Mesodermal cell (in vitro differentiated cells): ENCODE measurements at regions not wholly inside any gene's neighbourhood (a gene's known extent, or its start where the extent isn't known, plus 50 kb on each side); places are given as distances from the start of the nearest gene placed in this dataset.
"Not testable (repeated sequence)": the region's sequence is repeated elsewhere in the genome, so short reads cannot be mapped to it uniquely, and the experiment has no call there.

Experiments
- H3K27ac ChIP-seq: 2 replicates; pipeline ENCODE4 v1.7.0; 2013; ENCODE audit warnings: mild to moderate bottlenecking, low read depth, low read length, moderate library complexity; ENCODE audit not compliant: severe bottlenecking
- H3K36me3 ChIP-seq: 2 replicates; pipeline ENCODE4 v1.7.1; 2013; ENCODE audit warnings: mild to moderate bottlenecking, low read length, moderate library complexity; ENCODE audit not compliant: control insufficient read depth, insufficient read depth
- H3K4me1 ChIP-seq: one replicate; pipeline ENCODE4 v1.7.1; 2013; ENCODE audit warnings: mild to moderate bottlenecking, low read length; ENCODE audit not compliant: insufficient read depth, control insufficient read depth, poor library complexity, severe bottlenecking
- H3K4me3 ChIP-seq: 2 replicates; pipeline ENCODE4 v1.7.0; 2013; ENCODE audit warnings: low read length, control low read depth, mild to moderate bottlenecking; ENCODE audit not compliant: insufficient read depth, poor library complexity, severe bottlenecking; ENCODE audit errors: extremely low read depth
- H3K9me3 ChIP-seq: 2 replicates; pipeline ENCODE4 v1.7.1; 2013; ENCODE audit warnings: mild to moderate bottlenecking, low read length, moderate library complexity; ENCODE audit not compliant: control insufficient read depth
- WGBS, 2 experiments: methylation state at CpG; one replicate each; pipeline ENCODE4 v1.1.5; 2013; ENCODE audit warnings: missing lambda C conversion rate in 2 of 2; ENCODE audit not compliant: insufficient coverage in 2 of 2; 5-methylcytosine and 5-hydroxymethylcytosine counted together

DNA sequence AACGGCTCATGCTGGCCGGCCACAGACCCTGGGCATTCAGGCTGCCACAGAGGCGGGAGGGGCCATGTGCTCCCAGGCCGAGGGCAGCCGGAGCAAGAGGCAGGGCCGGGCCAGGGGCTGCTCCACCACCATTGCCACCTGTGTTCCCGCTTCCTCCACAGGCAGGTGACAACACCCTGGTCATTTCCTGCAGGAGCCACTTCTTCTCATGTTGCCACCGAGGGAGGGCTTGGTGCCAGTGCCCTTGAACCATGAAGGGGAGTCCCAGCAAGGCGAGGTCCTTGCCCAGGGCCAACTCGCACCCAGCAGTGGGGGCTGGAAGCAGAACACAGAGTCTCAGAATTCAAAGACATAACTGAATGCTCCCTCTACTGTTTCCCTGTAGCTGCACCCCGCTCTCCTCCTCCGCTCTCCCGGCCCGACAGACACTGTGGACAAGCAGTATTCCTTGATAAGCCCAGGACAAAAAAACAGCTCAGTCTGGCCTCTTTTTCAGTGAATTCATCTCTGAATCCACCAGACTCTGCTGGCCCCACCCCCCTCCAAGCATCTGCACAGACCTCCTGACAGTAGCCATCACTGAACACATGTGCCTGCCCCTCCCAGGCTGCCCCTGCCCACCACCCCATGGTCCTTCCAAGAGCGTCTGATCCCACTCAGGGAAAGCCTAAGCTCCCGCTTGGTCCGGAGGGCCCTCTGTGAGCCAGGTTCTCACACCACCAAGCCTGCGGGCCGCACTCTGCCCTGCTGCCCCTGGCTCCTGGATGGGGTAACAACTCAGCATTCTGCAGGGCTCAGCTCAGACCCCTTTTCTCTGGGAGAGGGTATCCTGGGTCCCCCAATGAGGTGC is 1074.9 kb downstream of the RPIA start:
- not testable (repeated sequence) for H3K4me1 ChIP-seq, H3K4me3 ChIP-seq, H3K36me3 ChIP-seq, H3K27ac ChIP-seq
- WGBS, 2 experiments: 78 to 83% methylated on average over 15 to 19 of the region's 19 CpGs
- peaks cover 36% of the 10 kb centered on the region for H3K9me3 ChIP-seq

DNA sequence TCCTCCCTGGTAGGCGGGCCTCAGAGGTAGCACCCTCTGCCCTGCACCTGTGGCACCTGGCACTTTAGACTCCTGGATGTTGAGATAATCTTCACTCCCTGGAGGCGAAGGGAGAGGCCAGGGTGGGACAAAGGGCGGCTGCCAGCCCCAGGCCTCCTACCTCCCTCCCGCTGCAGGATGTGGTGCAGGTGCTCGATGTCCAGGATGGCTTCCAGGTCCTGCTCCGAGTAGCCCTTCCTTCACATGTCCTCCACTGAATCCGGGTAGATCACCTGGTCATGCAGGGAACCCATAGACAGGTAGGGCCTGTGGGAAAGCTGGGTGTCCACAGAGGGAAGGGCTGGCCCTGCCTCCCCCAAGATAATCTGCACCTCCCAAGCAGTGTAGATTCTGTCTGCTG is 1075.6 kb downstream of the RPIA start:
- WGBS, 2 experiments: 81 to 84% methylated on average over 7 of the region's 7 CpGs
- H3K27ac ChIP-seq, H3K36me3 ChIP-seq, H3K4me1 ChIP-seq, H3K4me3 ChIP-seq: not testable (repeated sequence)
- peaks cover 36% of the 10 kb centered on the region for H3K9me3 ChIP-seq

DNA sequence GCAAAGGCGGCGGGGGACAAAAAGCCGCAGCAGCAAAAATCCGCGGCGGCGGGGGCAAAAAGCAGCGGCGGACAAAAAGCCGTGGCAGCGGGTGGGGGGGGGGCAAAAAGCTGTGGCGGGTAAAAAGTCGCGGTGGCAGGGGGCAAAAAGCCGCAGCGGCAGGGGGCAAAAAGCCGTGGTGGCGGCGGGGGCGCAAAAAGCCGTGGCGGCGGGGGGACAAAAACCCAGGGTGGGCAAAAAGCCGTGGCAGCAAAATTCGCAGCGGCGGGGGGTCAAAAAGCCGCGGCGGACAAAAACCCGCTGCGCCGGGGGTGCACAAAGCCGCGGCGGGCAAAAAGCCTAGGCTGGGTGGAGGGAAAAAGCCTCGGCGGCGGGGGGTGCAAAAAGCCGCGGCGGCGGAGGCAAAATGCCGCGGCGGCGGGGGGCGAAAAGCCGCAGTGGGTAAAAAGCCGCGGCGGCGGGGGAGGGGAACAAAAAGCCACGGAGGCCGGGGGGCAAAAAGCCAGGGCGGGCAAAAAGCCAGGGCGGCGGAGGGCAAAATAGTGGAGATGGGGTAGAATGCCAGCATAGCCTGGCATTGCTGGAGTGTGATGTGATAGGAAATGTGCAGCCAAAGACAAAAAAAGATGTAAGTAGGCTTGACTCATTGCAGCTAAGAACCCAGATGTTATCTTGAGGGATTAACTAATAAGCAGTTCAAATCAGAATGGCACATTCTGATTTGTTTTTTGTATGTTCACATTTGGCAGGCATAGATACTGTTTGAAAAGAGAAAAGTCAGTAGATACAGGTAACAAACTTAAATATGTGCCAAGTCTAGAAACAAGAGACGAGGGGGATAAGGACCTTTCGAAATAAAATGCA is 1076.3 kb downstream of the RPIA start:
- Histone ChIP-seq H3K36me3 (no peaks in the 10 kb centered on the region), H3K4me1 (no peaks in the 10 kb centered on the region), H3K4me3 (no peak overlapping the region), H3K27ac (no peak overlapping the region), H3K9me3 (peaks cover 33% of the 10 kb centered on the region)
- WGBS, 2 experiments: 49 to 50% methylated on average over 57 to 60 of the region's 60 CpGs

DNA sequence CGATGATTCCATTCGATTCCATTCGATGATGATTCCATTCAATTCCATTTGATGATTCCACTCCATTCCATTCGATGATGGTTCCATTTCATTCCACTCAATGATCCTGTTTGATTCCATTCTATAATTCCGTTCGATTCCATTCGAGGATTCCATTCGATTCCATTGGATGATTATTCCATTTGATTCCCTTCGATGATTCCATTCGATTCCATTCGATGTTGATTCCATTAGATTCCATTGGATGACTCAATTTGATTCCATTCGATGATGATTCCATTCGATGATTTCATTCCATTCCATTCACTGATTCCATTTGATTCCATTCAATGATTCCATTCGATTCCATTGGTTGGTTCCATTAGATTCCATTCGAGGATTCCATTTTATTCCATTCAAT is 1084.4 kb downstream of the RPIA start:
- H3K9me3 ChIP-seq: peaks cover 85% of the 10 kb centered on the region
- no peak overlapping the region for H3K4me3 ChIP-seq
- WGBS, 2 experiments: 83% methylated on average over 15 of the region's 15 CpGs
- H3K27ac ChIP-seq: no peak overlapping the region
- H3K4me1 ChIP-seq: no peaks in the 10 kb centered on the region
- H3K36me3 ChIP-seq: no peaks in the 10 kb centered on the region

DNA sequence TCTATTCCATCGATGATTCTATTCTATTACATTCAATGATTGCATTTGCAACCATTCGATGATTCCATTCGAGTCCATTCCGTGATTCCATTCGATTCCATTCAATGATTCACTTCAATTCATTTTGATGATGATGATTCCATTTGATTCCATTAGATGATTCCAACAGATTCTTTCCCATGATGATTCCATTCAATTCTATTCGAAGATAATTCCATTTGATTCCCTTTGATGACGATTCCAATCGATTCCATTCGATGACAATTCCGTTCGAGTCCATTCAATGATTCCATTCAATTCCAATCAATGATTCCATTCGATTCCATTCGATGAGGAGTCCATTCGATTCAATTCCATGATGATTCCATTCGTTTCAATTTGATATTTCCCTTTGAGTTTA is 1088.8 kb downstream of the RPIA start:
- H3K9me3 ChIP-seq: peaks cover 100% of the 10 kb centered on the region
- WGBS, 2 experiments: 76 to 77% methylated on average over 15 of the region's 15 CpGs
- H3K36me3 ChIP-seq: no peaks in the 10 kb centered on the region
- no peak overlapping the region for H3K27ac ChIP-seq
- H3K4me3 ChIP-seq: no peak overlapping the region
- H3K4me1 ChIP-seq: no peaks in the 10 kb centered on the region

DNA sequence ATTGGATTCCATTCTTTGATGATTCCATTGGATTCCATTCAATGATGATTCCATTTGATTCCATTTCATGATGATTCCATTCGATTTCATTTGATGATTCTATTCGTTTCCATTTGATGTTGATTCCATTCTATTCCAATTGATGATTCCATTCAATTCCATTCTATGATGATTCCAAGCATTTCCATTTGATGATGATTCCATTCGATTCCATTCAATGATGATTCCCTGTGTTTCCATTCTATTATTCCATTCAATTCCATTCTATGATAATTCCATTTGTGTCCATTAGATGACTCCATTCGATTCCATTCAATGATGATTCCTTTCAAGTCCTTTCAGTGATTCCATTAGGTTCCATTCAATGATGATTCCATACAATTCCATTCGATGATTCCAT is 1090.5 kb downstream of the RPIA start:
- Histone ChIP-seq H3K4me1 (no peaks in the 10 kb centered on the region), H3K27ac (no peak overlapping the region), H3K9me3 (peaks cover 94% of the 10 kb centered on the region), H3K4me3 (no peak overlapping the region), H3K36me3 (no peaks in the 10 kb centered on the region)
- WGBS, 2 experiments: 52 to 62% methylated on average over 5 of the region's 5 CpGs

DNA sequence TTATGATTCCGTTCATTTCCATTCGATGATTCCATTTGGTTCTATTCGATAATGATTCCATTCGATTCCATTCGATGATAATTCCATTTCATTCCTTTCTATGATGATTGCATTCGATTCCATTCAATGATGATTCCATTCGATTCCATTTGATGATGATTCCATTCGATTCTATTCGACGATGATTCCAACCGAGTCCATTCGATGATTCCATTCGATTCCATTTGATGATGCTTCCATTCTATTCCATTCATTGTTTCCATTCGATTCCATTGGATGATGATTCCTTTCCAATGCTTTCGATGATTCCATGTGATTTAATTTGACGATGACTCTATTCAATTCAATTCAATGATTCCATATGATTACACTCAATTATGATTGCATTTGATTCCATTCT is 1093.5 kb downstream of the RPIA start:
- H3K4me3 ChIP-seq: no peak overlapping the region
- 87 to 89% methylated on average over 16 of the region's 16 CpGs for WGBS, 2 experiments
- no peaks in the 10 kb centered on the region for H3K4me1 ChIP-seq
- H3K9me3 ChIP-seq: peaks cover 94% of the 10 kb centered on the region
- H3K36me3 ChIP-seq: no peaks in the 10 kb centered on the region
- no peak overlapping the region for H3K27ac ChIP-seq

DNA sequence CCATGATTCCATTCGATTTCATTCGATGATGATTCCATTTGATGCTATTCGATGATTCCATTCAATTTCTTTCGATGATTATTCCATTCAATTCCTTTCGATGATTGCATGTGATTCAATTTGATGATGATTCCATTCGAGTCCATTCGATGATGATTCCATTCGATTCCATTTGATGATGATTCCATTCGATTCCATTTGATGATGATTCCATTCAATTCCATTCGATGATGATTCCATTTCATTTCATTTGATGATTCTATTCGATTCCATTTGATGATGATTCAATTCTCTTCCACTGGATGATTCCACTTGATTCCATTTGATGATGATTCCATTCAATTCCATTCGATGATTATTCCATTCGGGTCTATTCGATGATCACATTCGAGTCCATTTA is 1094.1 kb downstream of the RPIA start:
- H3K4me1 ChIP-seq, H3K27ac ChIP-seq, H3K36me3 ChIP-seq, H3K4me3 ChIP-seq: not testable (repeated sequence)
- WGBS, 2 experiments: 79 to 86% methylated on average over 15 of the region's 15 CpGs
- peaks cover 94% of the 10 kb centered on the region for H3K9me3 ChIP-seq

DNA sequence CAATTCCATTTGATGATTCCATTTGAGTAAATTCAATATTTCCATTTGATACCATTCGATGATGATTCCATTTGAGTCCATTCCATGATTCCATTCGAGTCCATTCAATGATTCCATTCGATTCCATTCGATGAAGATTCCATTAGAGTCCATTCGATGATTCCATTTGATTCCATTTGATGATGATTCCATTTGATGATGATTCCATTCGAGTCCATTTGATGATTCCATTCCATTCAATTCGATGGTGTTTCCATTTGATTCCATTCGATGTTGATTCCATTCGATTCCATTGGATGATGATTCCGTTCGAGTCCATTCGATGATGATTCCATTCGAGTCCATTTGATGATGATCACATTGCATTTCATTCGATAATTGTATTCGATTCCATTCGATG is 1095.2 kb downstream of the RPIA start:
- H3K36me3 ChIP-seq, H3K4me1 ChIP-seq, H3K4me3 ChIP-seq, H3K27ac ChIP-seq: not testable (repeated sequence)
- peaks cover 89% of the 10 kb centered on the region for H3K9me3 ChIP-seq
- 80 to 81% methylated on average over 15 of the region's 16 CpGs for WGBS, 2 experiments

DNA sequence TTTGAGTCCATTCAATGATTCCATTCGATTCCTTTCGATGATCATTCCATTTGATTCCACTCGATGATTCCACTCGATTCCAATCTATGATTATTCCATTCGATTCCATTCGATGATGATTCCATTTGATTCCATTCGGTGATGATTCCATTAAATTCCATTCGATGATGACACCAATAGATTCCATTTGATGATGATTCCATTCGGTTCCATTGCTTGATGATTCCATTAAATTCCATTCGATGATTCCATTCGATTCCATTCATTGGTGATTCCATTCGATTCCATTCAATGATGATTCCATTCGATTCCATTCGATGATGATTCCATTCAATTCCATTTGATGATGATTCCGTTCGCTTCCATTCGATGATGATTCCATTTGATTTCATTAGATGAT is 1104.1 kb downstream of the RPIA start:
- not testable (repeated sequence) for H3K4me3 ChIP-seq, H3K36me3 ChIP-seq, H3K4me1 ChIP-seq, H3K27ac ChIP-seq
- peaks cover 77% of the 10 kb centered on the region for H3K9me3 ChIP-seq
- WGBS, 2 experiments: 82 to 88% methylated on average over 17 of the region's 17 CpGs
